K562 (cell line): ENCODE measurements at regions not wholly inside any gene's neighbourhood (a gene's known extent, or its start where the extent isn't known, plus 50 kb on each side); places are given as distances from the start of the nearest gene placed in this dataset.

Experiments used
- FOXJ3 ChIP-seq: sonication (generic); formaldehyde crosslinking; IDR thresholded peaks from 2 replicates; pipeline ENCODE4 v1.4.0; 2020; ENCODE audit warnings: mild to moderate bottlenecking, missing genetic modification reagents
- MTA3 ChIP-seq: fragments of 450-650 bp; formaldehyde crosslinking; IDR thresholded peaks from 2 replicates; pipeline ENCODE4 v1.6.1; 2017; ENCODE audit warnings: mild to moderate bottlenecking, borderline replicate concordance
- MYBL2 ChIP-seq, 2 experiments: fragments of 450-650 bp in 1 of 2; sonication (generic) in 1 of 2; formaldehyde crosslinking in 1 of 2; IDR thresholded peaks; 2 replicates each; pipeline versions ENCODE4 v1.6.1 to v1.8.1; 2017 to 2022; ENCODE audit warnings: borderline replicate concordance in 1 of 2, inconsistent platforms in 1 of 2, low read depth in 1 of 2, mild to moderate bottlenecking in 1 of 2, missing genetic modification reagents in 1 of 2, moderate library complexity in 1 of 2
- POLR2A ChIP-seq: fragments of 450-650 bp; conservative IDR thresholded peaks from 2 replicates; pipeline ENCODE4 v1.6.1; 2016
- TAF1 ChIP-seq: IDR thresholded peaks from 2 replicates; pipeline ENCODE4 v1.6.1; 2011; ENCODE audit warnings: mild to moderate bottlenecking, low read length, moderate library complexity; ENCODE audit not compliant: insufficient read depth, control insufficient read depth, severe bottlenecking; ENCODE audit errors: extremely low read depth
- TGIF2 ChIP-seq: sonication (generic); formaldehyde crosslinking; IDR thresholded peaks from 2 replicates; pipeline ENCODE4 v1.8.1; 2022; ENCODE audit warnings: mild to moderate bottlenecking, missing genetic modification reagents, moderate library complexity
- TF ChIP-seq, protein P1 (sequence below): fragments of 450-650 bp; formaldehyde crosslinking; IDR thresholded peaks from 2 replicates; pipeline ENCODE4 v1.4.0; 2020; ENCODE audit warnings: mild to moderate bottlenecking, mixed read lengths
- TF ChIP-seq, protein P2 (sequence below): sonication (generic); formaldehyde crosslinking; IDR thresholded peaks from 2 replicates; pipeline ENCODE4 v1.9.0; 2022; ENCODE audit warnings: mild to moderate bottlenecking, missing genetic modification reagents
- TF ChIP-seq, protein P3 (sequence below), 3 experiments: IDR thresholded peaks in 2 of 3; conservative IDR thresholded peaks in 1 of 3; 2 replicates each; pipeline ENCODE4 v1.5.1; 2011 to 2012; ENCODE audit warnings: low read length in 3 of 3, mild to moderate bottlenecking in 3 of 3, control low read depth in 2 of 3, improper control_type of control experiment in 1 of 3, inconsistent platforms in 1 of 3, low read depth in 1 of 3, mixed read lengths in 1 of 3, moderate library complexity in 1 of 3; ENCODE audit not compliant: insufficient read depth in 2 of 3

DNA sequence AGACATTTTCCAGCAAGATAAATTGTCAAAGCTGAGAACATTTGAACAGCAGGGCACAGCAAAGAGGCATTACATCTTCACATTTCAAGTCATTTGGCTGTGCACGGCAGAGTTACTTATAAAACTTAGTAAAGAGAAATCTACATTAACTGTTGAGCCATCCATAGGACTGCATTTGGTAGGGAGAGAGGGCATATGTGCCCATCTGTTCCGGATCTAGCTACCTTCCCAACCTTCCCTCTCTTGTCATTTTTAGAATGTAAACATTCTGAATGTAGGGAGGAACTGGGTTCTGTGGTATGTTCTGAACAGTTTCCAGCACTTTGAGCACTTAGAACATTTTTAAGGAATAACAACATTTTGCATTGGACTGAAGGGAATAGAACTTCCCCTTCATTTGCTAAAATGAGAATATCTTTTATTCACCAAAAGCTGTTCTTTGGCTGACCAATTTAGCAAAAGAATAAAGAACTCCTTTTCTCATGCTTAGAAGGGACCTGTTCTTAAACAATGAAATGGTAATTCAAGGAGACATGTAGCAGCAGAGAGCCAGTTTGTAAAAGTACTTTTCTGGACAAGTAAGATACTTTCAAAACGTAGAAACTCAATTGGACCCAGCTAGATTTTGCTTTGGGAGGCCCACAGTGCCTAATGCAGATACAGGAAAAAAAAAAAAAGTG lies 104.4 kb downstream of the CETN3 start:
- TF ChIP-seq TAF1 (no peak), TGIF2 (CRISPR knock-in tag) (no peak), MTA3 (no peak), POLR2A (no peak), MYBL2 (IDR thresholded peaks at IDR 0.05; ENCODE audit: low read depth) (no peak), MYBL2 (CRISPR knock-in tag; IDR thresholded peaks at IDR 0.05; ENCODE audit: borderline replicate concordance) (no peak), FOXJ3 (CRISPR knock-in tag) (no peak)
- TF ChIP-seq, protein P1, sequence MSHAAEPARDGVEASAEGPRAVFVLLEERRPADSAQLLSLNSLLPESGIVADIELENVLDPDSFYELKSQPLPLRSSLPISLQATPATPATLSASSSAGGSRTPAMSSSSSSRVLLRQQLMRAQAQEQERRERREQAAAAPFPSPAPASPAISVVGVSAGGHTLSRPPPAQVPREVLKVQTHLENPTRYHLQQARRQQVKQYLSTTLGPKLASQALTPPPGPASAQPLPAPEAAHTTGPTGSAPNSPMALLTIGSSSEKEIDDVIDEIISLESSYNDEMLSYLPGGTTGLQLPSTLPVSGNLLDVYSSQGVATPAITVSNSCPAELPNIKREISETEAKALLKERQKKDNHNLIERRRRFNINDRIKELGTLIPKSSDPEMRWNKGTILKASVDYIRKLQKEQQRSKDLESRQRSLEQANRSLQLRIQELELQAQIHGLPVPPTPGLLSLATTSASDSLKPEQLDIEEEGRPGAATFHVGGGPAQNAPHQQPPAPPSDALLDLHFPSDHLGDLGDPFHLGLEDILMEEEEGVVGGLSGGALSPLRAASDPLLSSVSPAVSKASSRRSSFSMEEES = no peak
- TF ChIP-seq, protein P2, sequence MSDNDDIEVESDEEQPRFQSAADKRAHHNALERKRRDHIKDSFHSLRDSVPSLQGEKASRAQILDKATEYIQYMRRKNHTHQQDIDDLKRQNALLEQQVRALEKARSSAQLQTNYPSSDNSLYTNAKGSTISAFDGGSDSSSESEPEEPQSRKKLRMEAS (CRISPR knock-in tag) = no peak
- TF ChIP-seq, protein P3, sequence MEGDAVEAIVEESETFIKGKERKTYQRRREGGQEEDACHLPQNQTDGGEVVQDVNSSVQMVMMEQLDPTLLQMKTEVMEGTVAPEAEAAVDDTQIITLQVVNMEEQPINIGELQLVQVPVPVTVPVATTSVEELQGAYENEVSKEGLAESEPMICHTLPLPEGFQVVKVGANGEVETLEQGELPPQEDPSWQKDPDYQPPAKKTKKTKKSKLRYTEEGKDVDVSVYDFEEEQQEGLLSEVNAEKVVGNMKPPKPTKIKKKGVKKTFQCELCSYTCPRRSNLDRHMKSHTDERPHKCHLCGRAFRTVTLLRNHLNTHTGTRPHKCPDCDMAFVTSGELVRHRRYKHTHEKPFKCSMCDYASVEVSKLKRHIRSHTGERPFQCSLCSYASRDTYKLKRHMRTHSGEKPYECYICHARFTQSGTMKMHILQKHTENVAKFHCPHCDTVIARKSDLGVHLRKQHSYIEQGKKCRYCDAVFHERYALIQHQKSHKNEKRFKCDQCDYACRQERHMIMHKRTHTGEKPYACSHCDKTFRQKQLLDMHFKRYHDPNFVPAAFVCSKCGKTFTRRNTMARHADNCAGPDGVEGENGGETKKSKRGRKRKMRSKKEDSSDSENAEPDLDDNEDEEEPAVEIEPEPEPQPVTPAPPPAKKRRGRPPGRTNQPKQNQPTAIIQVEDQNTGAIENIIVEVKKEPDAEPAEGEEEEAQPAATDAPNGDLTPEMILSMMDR (IDR thresholded peaks at IDR 0.05 in 2 of 3, conservative IDR thresholded peaks at IDR 0.05 in 1 of 3; ENCODE audit: insufficient read depth in 2 of 3, low read depth in 1 of 3, low read length in 3 of 3) = no peak
